HG02623 (cell line): ENCODE measurements at regions not wholly inside any gene's neighbourhood (a gene's known extent, or its start where the extent isn't known, plus 50 kb on each side); places are given as distances from the start of the nearest gene placed in this dataset.

ENCODE experiments used
- ATAC-seq: cut with Tn5 transposase; IDR thresholded peaks from one replicate; pipeline ENCODE4 v1.9.1; 2021; ENCODE audit warnings: moderate library complexity; ENCODE audit not compliant: unreplicated experiment

- ATAC-seq: no peak
Observed at GRCh38 chr10:4132216-4132556, 347.2 kb upstream of the KLF6 start.

GRCh38 chr10:4131407-4132215 lies 346.6 kb upstream of the KLF6 start:
- peak; percentile 42 for ATAC-seq

GRCh38 chr10:4130685-4131084 lies 345.7 kb upstream of the KLF6 start:
- ATAC-seq: no peak

- ATAC-seq: no peak
Observed at GRCh38 chr10:4129866-4130477, 345.0 kb upstream of the KLF6 start.

- peak; percentile 54 for ATAC-seq
Observed at GRCh38 chr10:4127518-4128315, 342.7 kb upstream of the KLF6 start.

- no peak for ATAC-seq
Observed at GRCh38 chr10:4125776-4126175, 340.8 kb upstream of the KLF6 start.

GRCh38 chr10:4121502-4122380 lies 336.7 kb upstream of the KLF6 start:
- peak; percentile 73 for ATAC-seq

GRCh38 chr10:4120096-4120853 lies 335.3 kb upstream of the KLF6 start:
- ATAC-seq: no peak

GRCh38 chr10:4119107-4119506 lies 334.1 kb upstream of the KLF6 start:
- no peak for ATAC-seq

GRCh38 chr10:4117604-4118003 lies 332.6 kb upstream of the KLF6 start:
- ATAC-seq: no peak

- no peak for ATAC-seq
Observed at GRCh38 chr10:4111643-4112042, 326.6 kb upstream of the KLF6 start.

GRCh38 chr10:4109469-4109868 lies 324.5 kb upstream of the KLF6 start:
- no peak for ATAC-seq

- no peak for ATAC-seq
Observed at GRCh38 chr10:4108693-4109092, 323.7 kb upstream of the KLF6 start.

GRCh38 chr10:4107285-4107851 lies 322.4 kb upstream of the KLF6 start:
- no peak for ATAC-seq

GRCh38 chr10:4103603-4104002 lies 318.6 kb upstream of the KLF6 start:
- ATAC-seq: no peak

GRCh38 chr10:4102802-4103344 lies 317.9 kb upstream of the KLF6 start:
- no peak for ATAC-seq

GRCh38 chr10:4101918-4102654 lies 317.1 kb upstream of the KLF6 start:
- peak; percentile 58 for ATAC-seq

GRCh38 chr10:4100380-4100779 lies 315.4 kb upstream of the KLF6 start:
- ATAC-seq: no peak

GRCh38 chr10:4099202-4099601 lies 314.2 kb upstream of the KLF6 start:
- no peak for ATAC-seq
